NCI-H1436 (cell line): ENCODE measurements at regions not wholly inside any gene's neighbourhood (a gene's known extent, or its start where the extent isn't known, plus 50 kb on each side); places are given as distances from the start of the nearest gene placed in this dataset.
"Not testable (repeated sequence)": the region's sequence is repeated elsewhere in the genome, so short reads cannot be mapped to it uniquely, and the experiment has no call there.

ENCODE experiments used
- DNase-seq: peaks from one replicate; lab custom pipeline; 2025; lab: John Stamatoyannopoulos, UW

GRCh38 chr17:53330756-53331155, 492.0 kb upstream of the KIF2B start:
- DNase-seq, result no peak

- DNase-seq, result no peak
Measured at GRCh38 chr17:53321651-53322050, 501.1 kb upstream of the KIF2B start.

DNA sequence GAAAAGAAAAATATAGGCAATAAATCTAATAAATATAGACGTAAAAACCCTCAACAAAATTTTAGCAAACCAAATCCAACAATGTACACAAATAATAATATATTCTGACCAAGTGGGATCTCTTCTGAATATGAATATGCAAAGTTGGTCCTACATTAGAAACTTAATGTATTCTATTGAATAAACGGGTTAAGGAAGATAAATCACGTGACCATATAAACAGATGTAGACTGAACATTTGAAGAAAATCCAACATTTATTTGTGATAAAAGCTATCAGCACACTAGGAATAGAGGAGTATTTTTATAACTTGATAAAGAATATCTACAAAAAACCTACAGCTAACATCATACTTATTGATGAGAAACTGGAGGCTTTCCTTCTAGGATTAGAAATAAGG, 502.8 kb upstream of the KIF2B start:
- no peak for DNase-seq

DNA sequence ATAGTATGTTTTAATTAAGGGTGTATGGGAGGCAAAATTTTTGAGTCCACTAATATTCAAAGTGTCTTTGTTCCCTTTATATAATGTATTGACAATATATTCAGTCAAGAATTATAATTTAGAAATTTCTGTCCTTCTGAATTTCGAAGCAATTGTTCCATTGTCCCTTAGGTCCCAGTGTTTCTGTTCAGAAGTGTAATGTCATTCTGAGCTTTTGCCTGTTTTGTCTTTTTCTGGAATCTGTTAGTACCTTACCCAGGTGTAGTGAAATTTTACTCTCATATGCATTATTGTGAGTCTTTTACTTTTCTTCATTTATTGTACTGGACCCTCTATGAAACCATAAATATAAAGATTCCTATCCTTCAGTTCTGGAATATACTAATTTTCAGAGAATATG, 505.7 kb upstream of the KIF2B start:
- no peak for DNase-seq

GRCh38 chr17:53316073-53316472, 506.7 kb upstream of the KIF2B start:
- DNase-seq, result no peak

DNA sequence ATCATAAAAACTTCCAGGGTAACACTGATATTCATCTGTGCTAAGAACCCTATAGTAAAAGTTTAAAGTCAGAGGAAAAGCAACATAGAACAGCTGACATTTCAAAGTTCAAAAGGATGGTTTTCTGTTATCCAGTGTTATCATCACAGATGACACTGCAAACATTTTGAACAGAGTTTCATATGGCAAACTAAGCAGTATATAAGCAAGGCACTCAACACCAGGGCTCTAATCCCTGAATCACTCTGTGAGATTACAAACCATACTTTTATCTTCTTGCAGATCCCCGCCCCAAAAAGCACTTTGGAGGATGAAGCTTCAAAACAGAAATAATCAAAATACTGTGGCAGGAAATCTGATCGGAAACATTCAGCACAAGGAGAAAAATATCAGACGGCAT, 508.2 kb upstream of the KIF2B start:
- DNase-seq, result no peak

DNA sequence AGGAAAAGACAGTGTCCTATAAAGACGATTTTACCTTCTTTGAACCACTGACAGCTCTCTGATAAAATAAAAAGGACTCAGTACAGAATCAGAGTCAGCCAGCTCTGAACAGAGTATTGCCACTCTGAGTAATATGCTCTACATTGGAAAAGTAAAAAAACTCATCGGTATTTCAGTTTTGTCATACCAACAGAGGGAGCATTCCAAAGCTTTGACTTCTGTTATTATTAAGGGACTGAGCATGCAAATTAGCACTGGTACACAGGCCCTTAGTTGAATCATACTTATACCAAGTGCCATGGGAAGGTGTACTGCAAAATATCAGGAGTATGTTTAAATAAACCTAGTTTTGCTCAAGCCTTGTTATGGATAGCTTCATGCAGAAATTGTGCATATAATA, 509.0 kb upstream of the KIF2B start:
- no peak for DNase-seq

DNA sequence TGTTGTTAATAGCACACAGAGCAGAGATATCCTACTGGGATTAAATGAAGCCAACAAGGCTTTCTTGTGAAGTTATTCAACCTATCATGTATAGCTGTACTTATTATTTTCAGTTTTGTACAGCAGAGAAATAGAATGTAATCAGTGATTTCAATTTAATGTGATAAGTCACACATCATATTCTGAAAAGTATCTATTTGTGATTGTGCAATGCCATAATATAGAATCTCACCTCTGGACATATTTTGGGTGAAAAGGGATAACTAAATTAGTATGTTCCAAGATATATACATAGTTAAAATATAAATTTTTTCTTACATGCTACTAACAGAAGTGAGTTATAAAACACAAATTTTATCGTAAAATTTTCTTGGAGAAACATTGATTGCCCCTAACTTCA, 544.3 kb upstream of the KIF2B start:
- DNase-seq, result no peak

DNA sequence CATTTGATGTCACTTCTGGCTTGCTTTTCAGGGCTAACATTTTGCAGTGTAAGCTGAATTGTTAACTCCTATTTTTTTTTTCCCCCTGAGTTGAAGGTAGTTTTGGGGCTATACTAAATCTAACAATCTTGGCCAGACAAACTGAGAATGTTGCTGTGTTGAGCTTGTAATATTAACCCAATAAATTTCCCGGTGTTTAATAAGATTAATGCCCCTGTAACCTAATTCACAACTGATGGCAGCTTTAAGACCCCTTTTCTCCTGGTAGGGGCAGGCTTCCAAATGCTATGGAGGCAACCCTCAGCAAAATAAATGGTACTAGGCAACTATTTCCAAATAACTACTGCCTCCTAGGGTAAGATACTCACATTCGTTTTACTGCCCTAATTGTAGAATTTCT, 549.6 kb upstream of the KIF2B start:
- no peak for DNase-seq

GRCh38 chr17:53270936-53271335, 551.8 kb upstream of the KIF2B start:
- no peak for DNase-seq

GRCh38 chr17:53264730-53265129, 558.0 kb upstream of the KIF2B start:
- no peak for DNase-seq

DNA sequence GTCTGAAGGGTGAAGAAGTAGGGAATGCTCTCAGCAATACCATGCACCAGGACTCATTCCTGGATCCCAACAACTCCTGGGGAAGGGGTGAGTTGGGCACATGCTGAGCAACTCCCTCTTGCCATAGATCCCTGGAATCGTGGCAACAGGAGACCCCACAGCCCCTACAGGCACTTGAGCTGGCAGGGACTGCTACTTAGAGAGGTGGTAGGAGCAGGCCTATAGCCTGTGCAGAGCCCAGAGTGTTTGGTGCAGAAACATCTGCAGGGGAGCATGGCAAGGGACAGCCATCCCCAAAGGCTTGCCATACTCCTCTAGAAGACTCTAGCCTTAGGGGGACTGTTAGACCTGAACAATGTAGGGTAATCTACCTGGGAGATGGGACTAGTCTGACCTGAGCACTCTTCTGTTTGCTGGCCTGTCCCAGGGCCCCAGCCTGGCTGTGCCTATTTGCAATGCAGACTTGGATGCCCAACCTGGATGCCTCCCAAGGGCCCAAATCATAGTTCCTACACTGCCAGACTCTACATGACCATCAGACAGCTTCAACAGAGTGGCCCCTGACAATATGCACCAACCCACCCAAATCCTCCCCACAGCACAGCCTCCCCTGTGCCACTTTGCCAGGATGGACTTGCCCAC, 568.6 kb upstream of the KIF2B start:
- no peak for DNase-seq

GRCh38 chr17:53249036-53249435, 573.7 kb upstream of the KIF2B start:
- no peak for DNase-seq

DNA sequence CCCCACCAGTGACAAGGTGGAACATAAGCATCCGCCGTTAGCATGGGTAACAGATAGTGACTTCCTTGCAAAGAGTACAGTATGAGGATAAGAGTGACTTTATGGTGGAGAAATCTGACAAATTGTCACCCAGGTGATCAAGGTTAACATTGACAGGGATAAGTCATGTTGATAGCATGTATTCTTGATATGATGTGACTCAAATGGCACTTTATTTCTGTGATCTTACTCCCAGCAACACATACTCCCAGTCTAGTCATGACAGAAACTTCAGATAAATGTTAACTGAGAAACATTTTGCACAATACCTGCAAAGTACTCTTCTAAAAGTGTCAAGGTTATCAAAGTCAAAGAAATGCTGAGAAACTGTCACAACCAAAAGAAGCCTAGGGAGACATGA, 588.6 kb upstream of the KIF2B start:
- DNase-seq, result no peak

DNA sequence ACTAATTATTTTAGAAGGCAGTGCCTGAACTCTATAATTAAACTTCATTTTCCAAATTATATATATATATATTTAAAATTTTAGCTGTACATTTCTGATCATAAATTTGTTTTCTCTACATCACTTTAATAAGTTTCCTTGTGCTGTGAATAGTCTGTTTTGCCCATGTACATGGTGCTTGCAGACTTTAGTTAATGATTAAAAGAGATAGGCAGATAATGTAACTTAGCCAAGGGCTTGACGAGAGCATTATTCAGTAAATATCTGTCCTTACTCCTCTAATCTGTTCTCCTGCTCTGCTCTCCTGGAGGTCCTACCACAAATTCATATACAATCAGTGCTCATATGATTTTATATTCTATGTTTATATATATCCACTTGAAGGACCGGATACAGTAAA, 595.2 kb upstream of the KIF2B start:
- DNase-seq, result no peak

GRCh38 chr17:53227111-53227510, 595.6 kb upstream of the KIF2B start:
- DNase-seq, result no peak

- no peak for DNase-seq
Measured at GRCh38 chr17:53219821-53220220, 602.9 kb upstream of the KIF2B start.

DNA sequence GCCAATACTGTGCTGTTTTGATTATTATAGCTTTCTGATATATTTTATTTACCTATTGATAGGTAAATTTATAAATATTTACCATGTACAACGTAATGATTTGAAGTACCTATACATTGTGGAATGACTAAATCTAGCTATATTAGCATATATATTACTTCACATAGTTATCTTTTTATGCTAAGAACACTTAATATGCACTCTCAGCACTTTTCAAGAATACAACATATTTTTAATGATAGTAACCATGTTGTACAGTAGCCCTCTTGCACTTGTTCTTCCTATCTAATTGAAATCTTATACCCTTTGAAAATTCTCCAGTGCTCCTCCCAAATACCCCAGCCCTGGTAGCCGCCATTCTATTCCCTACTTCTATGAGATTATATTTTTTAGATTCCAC, 604.0 kb upstream of the KIF2B start:
- DNase-seq, result no peak

- DNase-seq, result no peak
Measured at GRCh38 chr17:53217311-53217710, 605.4 kb upstream of the KIF2B start.

GRCh38 chr17:53208935-53209334, 613.8 kb upstream of the KIF2B start:
- DNase-seq, result not testable (repeated sequence)

GRCh38 chr17:53193044-53193443, 629.7 kb upstream of the KIF2B start:
- no peak for DNase-seq

- DNase-seq, result no peak
Measured at GRCh38 chr17:53191878-53192277, 630.8 kb upstream of the KIF2B start.

DNA sequence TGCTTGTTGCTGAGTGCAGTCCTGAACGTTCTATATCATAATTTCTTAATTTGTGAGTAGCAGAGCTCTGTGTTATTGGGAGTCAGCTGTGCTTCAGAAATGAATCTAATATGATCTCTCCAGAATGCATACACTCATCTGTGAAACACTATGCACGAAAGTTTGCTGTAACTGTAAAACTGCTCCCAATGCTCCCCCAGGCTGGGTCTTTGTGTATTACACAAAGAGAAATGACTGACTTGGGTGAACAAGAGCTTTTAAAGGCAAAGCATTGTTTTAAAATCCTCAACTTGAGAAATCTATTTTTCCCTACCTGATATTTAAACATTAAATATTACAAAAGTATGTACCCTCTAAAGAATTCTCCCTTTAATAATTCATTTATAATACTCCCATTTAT, 636.7 kb upstream of the KIF2B start:
- no peak for DNase-seq

DNA sequence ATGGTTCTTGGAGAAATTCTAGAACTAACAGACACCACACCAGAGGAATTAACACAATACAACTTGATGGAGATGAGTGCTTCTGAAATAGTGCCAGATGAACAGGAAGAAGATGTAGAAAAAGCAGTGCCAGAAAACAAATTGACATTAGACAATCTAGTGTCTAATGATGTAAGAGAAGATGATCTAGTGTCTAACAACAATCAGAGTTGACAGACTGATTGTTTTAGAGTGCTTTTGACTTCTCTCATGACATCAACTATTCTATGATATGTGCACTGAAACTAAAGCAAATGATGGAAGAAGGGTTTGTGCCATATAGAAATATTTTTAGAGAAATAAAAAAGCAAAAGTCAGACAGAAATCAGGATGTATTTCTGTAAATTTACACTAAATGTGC, 646.1 kb upstream of the KIF2B start:
- DNase-seq, result no peak

GRCh38 chr17:53168413-53168812, 654.3 kb upstream of the KIF2B start:
- DNase-seq, result no peak
